ENCODE measurements at regions not wholly inside any gene's neighbourhood (a gene's known extent, or its start where the extent isn't known, plus 50 kb on each side); places are given as distances from the start of the nearest gene placed in this dataset.

DNA sequence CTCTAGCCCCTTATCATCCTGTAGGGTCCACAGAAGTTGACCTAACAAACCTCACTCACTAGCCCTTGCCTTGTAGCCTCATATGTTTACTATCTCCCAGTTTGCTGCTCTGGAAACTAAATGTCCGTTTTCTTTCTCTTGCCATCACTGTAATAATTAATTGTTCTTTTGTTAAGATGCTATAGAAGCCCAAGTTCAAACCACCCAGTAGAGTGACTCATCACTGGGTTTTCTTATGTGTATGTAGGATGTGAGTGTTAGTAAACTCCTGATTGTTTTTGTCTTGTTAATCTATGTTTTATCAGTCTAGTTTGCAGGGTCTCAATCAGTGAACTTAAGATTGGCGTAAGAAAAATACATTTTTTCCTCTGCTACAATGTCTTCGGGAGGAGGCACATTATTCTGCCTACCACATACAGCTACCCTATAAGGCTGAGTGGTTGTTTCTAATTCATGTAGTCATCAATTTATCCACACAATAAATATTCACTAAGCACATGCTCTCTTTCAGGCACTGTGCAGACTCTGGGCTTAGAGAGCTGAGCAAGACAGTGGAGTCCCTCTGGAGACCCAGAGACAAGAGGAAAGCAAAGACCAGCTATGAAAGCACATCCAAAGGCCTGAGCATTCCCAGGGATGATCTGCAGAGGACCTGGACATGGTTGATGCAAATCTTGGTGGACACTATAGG is 474.1 kb upstream of the AKR1E2 start:
- Mint-ChIP-seq H3K27ac (no peak overlapping the region; a peak in 1 of 7 replicates), H3K36me3 (ENCODE audit: insufficient read depth in 1 of 3, low read depth in 3 of 3) (no peaks in the 10 kb centered on the region), H3K27me3 (ENCODE audit: low read depth) (no peaks in the 10 kb centered on the region; the same call in 1 of the 2 replicates), H3K9me3 (no peaks in the 10 kb centered on the region), H3K4me1 (peaks cover 4% of the 10 kb centered on the region in 2 experiments; a peak in 2 of 4 replicates), H3K4me3 (no peak overlapping the region)
- Histone ChIP-seq H3K79me1 (ENCODE audit: insufficient read depth, low read depth, low read length, poor library complexity, severe bottlenecking) (no peaks in the 10 kb centered on the region), H3K27me3 (ENCODE audit: insufficient read depth, low read length) (no peaks in the 10 kb centered on the region), H2BK120ac (ENCODE audit: low read depth, low read length, poor library complexity, severe bottlenecking) (no peak overlapping the region), H2BK15ac (ENCODE audit: low read depth, low read length) (no peak overlapping the region), H3K14ac (ENCODE audit: insufficient read depth, low read length) (no peak overlapping the region), H2AFZ (ENCODE audit: low read length) (no peak overlapping the region), H2BK20ac (ENCODE audit: low read depth, low read length, poor library complexity, severe bottlenecking) (no peak overlapping the region), H4K91ac (ENCODE audit: insufficient read length, low read depth, low read length) (no peak overlapping the region), H3K9ac (ENCODE audit: extremely low read depth, insufficient read length, low read length) (no peak overlapping the region), H3T11ph (ENCODE audit: low read length) (no peak overlapping the region), H4K5ac (ENCODE audit: insufficient read length, low read depth, low read length) (no peak overlapping the region), H2AK5ac (ENCODE audit: insufficient read length, low read length) (no peak overlapping the region), H3K4me1 (ENCODE audit: insufficient read depth, low read length) (no peaks in the 10 kb centered on the region), H2BK5ac (ENCODE audit: insufficient read length, low read length) (no peak overlapping the region), H3K4me2 (ENCODE audit: insufficient read depth, insufficient read length, low read length) (no peak overlapping the region), H2BK12ac (ENCODE audit: insufficient read length, low read depth, low read length) (no peak overlapping the region), H4K20me1 (ENCODE audit: control insufficient read depth, insufficient read depth, insufficient read length) (no peaks in the 10 kb centered on the region), H3K23ac (ENCODE audit: insufficient read length, low read depth, low read length) (no peak overlapping the region), H3K79me2 (ENCODE audit: insufficient read depth, low read length) (no peaks in the 10 kb centered on the region), H3K9me3 (ENCODE audit: control insufficient read depth, low read depth, low read length) (no peaks in the 10 kb centered on the region), H4K8ac (replicated peaks; ENCODE audit: insufficient read length, low read depth, low read length) (no peak overlapping the region), H3K23me2 (ENCODE audit: insufficient read length, low read depth, low read length, poor library complexity, severe bottlenecking) (no peaks in the 10 kb centered on the region), H3K18ac (ENCODE audit: insufficient read length, low read depth, low read length) (no peak overlapping the region), H3K4ac (ENCODE audit: low read depth, low read length) (no peak overlapping the region), H3K27ac (ENCODE audit: insufficient read length, low read depth, low read length) (no peak overlapping the region), H3K56ac (ENCODE audit: insufficient read length, low read depth, low read length) (no peak overlapping the region)
- TF ChIP-seq CTCF (conservative IDR thresholded peaks at IDR 0.05), result no peak
- WGBS (ENCODE audit: extremely low coverage, insufficient read length, low lambda C conversion rate), result no CpG with 5 or more reads among the region's 3 CpGs
- no peak for DNase-seq
